Astrocyte (in vitro differentiated cells and primary cell): ENCODE measurements at regions not wholly inside any gene's neighbourhood (a gene's known extent, or its start where the extent isn't known, plus 50 kb on each side); places are given as distances from the start of the nearest gene placed in this dataset.

Source experiments
- EZH2 ChIP-seq: IDR thresholded peaks from 2 replicates; pipeline ENCODE4 v1.6.1; 2012; ENCODE audit warnings: mild to moderate bottlenecking, low read length, inconsistent platforms; ENCODE audit not compliant: insufficient read depth
- TF ChIP-seq, protein P1 (sequence below): IDR thresholded peaks from 2 replicates; pipeline ENCODE4 v1.5.1; 2011; ENCODE audit warnings: low read depth, mild to moderate bottlenecking, inconsistent platforms, low read length, moderate library complexity; ENCODE audit not compliant: insufficient read depth

DNA sequence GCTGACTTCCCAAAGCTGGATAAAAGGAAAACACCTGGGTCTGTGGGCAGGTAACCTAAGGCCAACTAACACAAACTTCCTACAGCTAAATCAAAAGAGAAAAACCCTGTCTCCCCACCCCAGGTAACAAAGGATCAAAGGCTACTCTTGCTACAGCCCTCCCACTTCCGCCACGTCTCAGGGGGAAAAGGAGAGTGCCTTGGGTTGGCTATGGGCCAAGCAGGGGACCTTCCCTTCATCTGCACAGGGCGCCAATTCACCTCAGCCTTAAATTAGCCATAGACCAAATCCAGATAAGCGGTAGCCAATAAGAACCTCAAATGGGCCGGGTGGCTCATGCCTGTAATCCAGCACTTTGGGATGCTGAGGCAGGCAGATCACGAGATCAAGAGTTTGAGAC lies 69.1 kb upstream of the LANCL2 start:
- TF ChIP-seq, protein P1, sequence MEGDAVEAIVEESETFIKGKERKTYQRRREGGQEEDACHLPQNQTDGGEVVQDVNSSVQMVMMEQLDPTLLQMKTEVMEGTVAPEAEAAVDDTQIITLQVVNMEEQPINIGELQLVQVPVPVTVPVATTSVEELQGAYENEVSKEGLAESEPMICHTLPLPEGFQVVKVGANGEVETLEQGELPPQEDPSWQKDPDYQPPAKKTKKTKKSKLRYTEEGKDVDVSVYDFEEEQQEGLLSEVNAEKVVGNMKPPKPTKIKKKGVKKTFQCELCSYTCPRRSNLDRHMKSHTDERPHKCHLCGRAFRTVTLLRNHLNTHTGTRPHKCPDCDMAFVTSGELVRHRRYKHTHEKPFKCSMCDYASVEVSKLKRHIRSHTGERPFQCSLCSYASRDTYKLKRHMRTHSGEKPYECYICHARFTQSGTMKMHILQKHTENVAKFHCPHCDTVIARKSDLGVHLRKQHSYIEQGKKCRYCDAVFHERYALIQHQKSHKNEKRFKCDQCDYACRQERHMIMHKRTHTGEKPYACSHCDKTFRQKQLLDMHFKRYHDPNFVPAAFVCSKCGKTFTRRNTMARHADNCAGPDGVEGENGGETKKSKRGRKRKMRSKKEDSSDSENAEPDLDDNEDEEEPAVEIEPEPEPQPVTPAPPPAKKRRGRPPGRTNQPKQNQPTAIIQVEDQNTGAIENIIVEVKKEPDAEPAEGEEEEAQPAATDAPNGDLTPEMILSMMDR = no peak
- no peak for TF ChIP-seq EZH2
